ENCODE measurements at regions not wholly inside any gene's neighbourhood (a gene's known extent, or its start where the extent isn't known, plus 50 kb on each side); places are given as distances from the start of the nearest gene placed in this dataset.

DNA sequence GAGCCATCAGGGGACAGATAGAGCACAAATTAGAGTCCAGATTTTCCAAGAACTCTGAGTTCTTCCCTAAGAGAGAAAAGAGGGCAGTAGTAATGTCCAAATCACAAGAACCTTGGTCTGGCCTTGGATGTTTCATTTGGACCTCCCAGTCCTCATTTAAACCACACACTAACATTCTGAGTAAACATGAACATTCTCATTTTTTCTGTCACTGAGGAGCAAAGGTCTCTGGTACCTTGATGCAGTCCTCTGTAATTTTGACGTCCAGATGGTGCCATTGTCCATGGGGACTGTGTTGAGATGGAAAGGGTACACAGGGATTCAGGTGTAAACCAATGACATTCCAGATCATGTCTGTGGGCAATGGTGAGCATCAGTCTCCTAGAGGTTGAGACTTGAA, 225.4 kb upstream of the PHYHIPL start:
- Histone ChIP-seq H3K27ac (ENCODE audit: low read depth, low read length) (no peak overlapping the region), H3K27me3 (ENCODE audit: control insufficient read depth in 1 of 2, insufficient read depth in 2 of 2, low read length in 2 of 2) (no peaks in the 10 kb centered on the region), H3K9me3 (ENCODE audit: control insufficient read depth in 1 of 2, low read length in 2 of 2) (no peaks in the 10 kb centered on the region), H3K9ac (ENCODE audit: low read depth in 1 of 2, low read length in 2 of 2) (no peak overlapping the region), H3K36me3 (ENCODE audit: control insufficient read depth in 1 of 2, insufficient read depth in 2 of 2, low read length in 2 of 2) (no peaks in the 10 kb centered on the region), H3K4me3 (ENCODE audit: low read depth in 1 of 2, low read length in 2 of 2) (no peak overlapping the region), H3K4me1 (ENCODE audit: control insufficient read depth in 1 of 2, insufficient read depth in 2 of 2, low read length in 2 of 2) (peaks cover 0 to 7% of the 10 kb centered on the region in 2 donors)

GRCh38 chr10:58951746-58952145, 224.7 kb upstream of the PHYHIPL start:
- H3K4me3 ChIP-seq (ENCODE audit: low read depth in 1 of 2, low read length in 2 of 2), result no peak overlapping the region
- H3K27ac ChIP-seq (ENCODE audit: low read depth, low read length), result no peak overlapping the region
- H3K4me1 ChIP-seq (ENCODE audit: control insufficient read depth in 1 of 2, insufficient read depth in 2 of 2, low read length in 2 of 2), result peaks cover 0 to 7% of the 10 kb centered on the region in 2 donors
- H3K36me3 ChIP-seq (ENCODE audit: control insufficient read depth in 1 of 2, insufficient read depth in 2 of 2, low read length in 2 of 2), result no peaks in the 10 kb centered on the region
- H3K9ac ChIP-seq (ENCODE audit: low read depth in 1 of 2, low read length in 2 of 2), result no peak overlapping the region
- no peaks in the 10 kb centered on the region for H3K27me3 ChIP-seq (ENCODE audit: control insufficient read depth in 1 of 2, insufficient read depth in 2 of 2, low read length in 2 of 2)
- H3K9me3 ChIP-seq (ENCODE audit: control insufficient read depth in 1 of 2, low read length in 2 of 2), result no peaks in the 10 kb centered on the region

DNA sequence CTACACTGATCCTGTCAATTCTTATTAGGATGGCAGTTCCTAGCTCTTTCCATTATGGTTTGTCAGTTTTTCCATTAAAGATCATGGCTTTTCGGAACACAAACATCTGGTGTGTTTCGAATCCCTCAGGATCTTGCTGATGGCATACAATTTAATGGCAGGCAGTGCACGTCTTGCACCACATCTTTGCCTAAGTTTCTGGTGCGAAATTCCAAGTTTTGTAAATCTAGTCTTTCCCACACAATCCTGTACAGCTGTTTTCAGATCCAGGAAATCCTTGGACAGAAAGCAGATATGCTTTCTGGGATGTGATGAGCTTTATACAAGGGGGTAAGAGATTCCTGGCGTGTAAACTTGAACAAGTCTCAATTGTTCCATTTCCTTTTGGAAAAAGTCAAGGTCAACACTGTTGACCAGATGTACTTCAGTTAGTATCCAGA, 224.3 kb upstream of the PHYHIPL start:
- Histone ChIP-seq H3K9me3 (ENCODE audit: control insufficient read depth in 1 of 2, low read length in 2 of 2) (no peaks in the 10 kb centered on the region), H3K4me3 (ENCODE audit: low read depth in 1 of 2, low read length in 2 of 2) (no peak overlapping the region), H3K27me3 (ENCODE audit: control insufficient read depth in 1 of 2, insufficient read depth in 2 of 2, low read length in 2 of 2) (no peaks in the 10 kb centered on the region), H3K4me1 (ENCODE audit: control insufficient read depth in 1 of 2, insufficient read depth in 2 of 2, low read length in 2 of 2) (peaks cover 0 to 7% of the 10 kb centered on the region in 2 donors), H3K36me3 (ENCODE audit: control insufficient read depth in 1 of 2, insufficient read depth in 2 of 2, low read length in 2 of 2) (no peaks in the 10 kb centered on the region), H3K9ac (ENCODE audit: low read depth in 1 of 2, low read length in 2 of 2) (no peak overlapping the region), H3K27ac (ENCODE audit: low read depth, low read length) (no peak overlapping the region)

DNA sequence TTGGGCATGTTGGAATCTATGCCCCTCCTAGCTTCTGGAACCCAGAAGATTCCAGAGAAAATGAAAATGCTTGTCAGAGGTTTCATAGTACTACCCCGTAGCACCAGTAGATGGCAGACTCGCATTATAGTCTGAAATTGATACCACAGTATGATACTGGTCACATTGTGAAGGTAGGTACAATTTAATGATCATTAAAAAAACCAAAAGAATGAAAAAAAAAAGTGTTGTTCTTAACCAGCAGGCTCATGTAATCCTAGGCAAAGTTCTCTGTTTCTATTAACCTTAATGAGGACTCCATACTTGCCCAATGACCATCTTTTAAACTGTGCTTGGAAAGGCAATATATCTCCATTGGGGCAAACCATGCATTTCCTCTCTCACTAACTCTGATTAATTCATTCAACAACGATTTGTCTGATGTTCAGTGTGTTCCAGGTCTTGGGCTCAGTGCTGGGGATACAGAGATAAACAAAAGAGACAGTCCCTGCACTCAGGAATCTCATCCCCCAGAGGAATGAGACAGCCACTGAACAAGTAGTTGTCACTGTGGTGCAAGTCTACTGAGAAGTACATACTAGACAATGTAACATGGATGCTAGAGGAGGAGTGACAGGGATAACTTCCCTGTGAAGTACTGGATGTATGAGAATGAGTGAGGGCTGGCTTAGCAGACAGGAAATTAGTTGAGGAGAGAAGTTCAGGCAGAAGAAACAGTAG, 223.5 kb upstream of the PHYHIPL start:
- no peak overlapping the region for H3K4me3 ChIP-seq (ENCODE audit: low read depth in 1 of 2, low read length in 2 of 2)
- no peaks in the 10 kb centered on the region for H3K27me3 ChIP-seq (ENCODE audit: control insufficient read depth in 1 of 2, insufficient read depth in 2 of 2, low read length in 2 of 2)
- no peak overlapping the region for H3K9ac ChIP-seq (ENCODE audit: low read depth in 1 of 2, low read length in 2 of 2)
- no peaks in the 10 kb centered on the region for H3K36me3 ChIP-seq (ENCODE audit: control insufficient read depth in 1 of 2, insufficient read depth in 2 of 2, low read length in 2 of 2)
- no peaks in the 10 kb centered on the region for H3K9me3 ChIP-seq (ENCODE audit: control insufficient read depth in 1 of 2, low read length in 2 of 2)
- H3K4me1 ChIP-seq (ENCODE audit: control insufficient read depth in 1 of 2, insufficient read depth in 2 of 2, low read length in 2 of 2), result peaks cover 0 to 7% of the 10 kb centered on the region in 2 donors
- no peak overlapping the region for H3K27ac ChIP-seq (ENCODE audit: low read depth, low read length)

- Histone ChIP-seq H3K4me1 (ENCODE audit: control insufficient read depth in 1 of 2, insufficient read depth in 2 of 2, low read length in 2 of 2) (peaks cover 0 to 11% of the 10 kb centered on the region in 2 donors), H3K9ac (ENCODE audit: low read depth in 1 of 2, low read length in 2 of 2) (no peak overlapping the region), H3K27ac (ENCODE audit: low read depth, low read length) (no peak overlapping the region), H3K36me3 (ENCODE audit: control insufficient read depth in 1 of 2, insufficient read depth in 2 of 2, low read length in 2 of 2) (no peaks in the 10 kb centered on the region), H3K9me3 (ENCODE audit: control insufficient read depth in 1 of 2, low read length in 2 of 2) (no peaks in the 10 kb centered on the region), H3K27me3 (ENCODE audit: control insufficient read depth in 1 of 2, insufficient read depth in 2 of 2, low read length in 2 of 2) (no peaks in the 10 kb centered on the region), H3K4me3 (ENCODE audit: low read depth in 1 of 2, low read length in 2 of 2) (no peak overlapping the region)
Observed at GRCh38 chr10:58954178-58954577, 222.3 kb upstream of the PHYHIPL start.

DNA sequence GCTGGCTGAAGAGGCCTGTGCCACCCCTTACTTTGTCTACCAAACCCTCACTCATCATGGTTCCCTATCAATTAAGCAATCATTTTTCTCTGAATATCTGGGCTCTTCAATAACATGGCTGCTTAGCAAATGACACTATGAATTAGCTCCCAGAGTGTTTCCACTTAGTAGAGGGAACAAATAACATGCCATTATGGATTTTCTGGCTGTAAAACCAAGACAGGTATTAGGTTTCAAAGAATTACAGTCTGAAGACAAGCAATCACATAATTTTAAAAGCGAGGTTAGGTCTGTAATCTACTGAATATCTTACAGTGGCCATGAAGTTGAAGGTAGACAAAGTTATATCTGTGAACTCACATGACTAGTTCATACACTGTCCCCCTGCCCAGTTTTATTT, 220.8 kb upstream of the PHYHIPL start:
- Histone ChIP-seq H3K27me3 (ENCODE audit: control insufficient read depth in 1 of 2, insufficient read depth in 2 of 2, low read length in 2 of 2) (no peaks in the 10 kb centered on the region), H3K9ac (ENCODE audit: low read depth in 1 of 2, low read length in 2 of 2) (no peak overlapping the region), H3K4me1 (ENCODE audit: control insufficient read depth in 1 of 2, insufficient read depth in 2 of 2, low read length in 2 of 2) (peaks cover 0 to 11% of the 10 kb centered on the region in 2 donors), H3K27ac (ENCODE audit: low read depth, low read length) (no peak overlapping the region), H3K4me3 (ENCODE audit: low read depth in 1 of 2, low read length in 2 of 2) (no peak overlapping the region), H3K36me3 (ENCODE audit: control insufficient read depth in 1 of 2, insufficient read depth in 2 of 2, low read length in 2 of 2) (no peaks in the 10 kb centered on the region), H3K9me3 (ENCODE audit: control insufficient read depth in 1 of 2, low read length in 2 of 2) (no peaks in the 10 kb centered on the region)

- Histone ChIP-seq H3K9me3 (ENCODE audit: control insufficient read depth in 1 of 2, low read length in 2 of 2) (no peaks in the 10 kb centered on the region), H3K36me3 (ENCODE audit: control insufficient read depth in 1 of 2, insufficient read depth in 2 of 2, low read length in 2 of 2) (no peaks in the 10 kb centered on the region), H3K27ac (ENCODE audit: low read depth, low read length) (no peak overlapping the region), H3K4me3 (ENCODE audit: low read depth in 1 of 2, low read length in 2 of 2) (no peak overlapping the region), H3K27me3 (ENCODE audit: control insufficient read depth in 1 of 2, insufficient read depth in 2 of 2, low read length in 2 of 2) (no peaks in the 10 kb centered on the region), H3K4me1 (ENCODE audit: control insufficient read depth in 1 of 2, insufficient read depth in 2 of 2, low read length in 2 of 2) (peaks cover 0 to 11% of the 10 kb centered on the region in 2 donors), H3K9ac (ENCODE audit: low read depth in 1 of 2, low read length in 2 of 2) (no peak overlapping the region)
Observed at GRCh38 chr10:58956926-58957325, 219.5 kb upstream of the PHYHIPL start.

- Histone ChIP-seq H3K9ac (ENCODE audit: low read depth in 1 of 2, low read length in 2 of 2) (no peak overlapping the region), H3K36me3 (ENCODE audit: control insufficient read depth in 1 of 2, insufficient read depth in 2 of 2, low read length in 2 of 2) (no peaks in the 10 kb centered on the region), H3K27me3 (ENCODE audit: control insufficient read depth in 1 of 2, insufficient read depth in 2 of 2, low read length in 2 of 2) (no peaks in the 10 kb centered on the region), H3K27ac (ENCODE audit: low read depth, low read length) (no peak overlapping the region), H3K4me1 (ENCODE audit: control insufficient read depth in 1 of 2, insufficient read depth in 2 of 2, low read length in 2 of 2) (peaks cover 0 to 9% of the 10 kb centered on the region in 2 donors), H3K4me3 (ENCODE audit: low read depth in 1 of 2, low read length in 2 of 2) (no peak overlapping the region), H3K9me3 (ENCODE audit: control insufficient read depth in 1 of 2, low read length in 2 of 2) (no peaks in the 10 kb centered on the region)
Observed at GRCh38 chr10:58957517-58957916, 218.9 kb upstream of the PHYHIPL start.

GRCh38 chr10:58963101-58963534, 213.3 kb upstream of the PHYHIPL start:
- H3K4me1 ChIP-seq (ENCODE audit: control insufficient read depth in 1 of 2, insufficient read depth in 2 of 2, low read length in 2 of 2), result peaks cover 6 to 9% of the 10 kb centered on the region in 2 donors
- no peaks in the 10 kb centered on the region for H3K27me3 ChIP-seq (ENCODE audit: control insufficient read depth in 1 of 2, insufficient read depth in 2 of 2, low read length in 2 of 2)
- H3K9me3 ChIP-seq (ENCODE audit: control insufficient read depth in 1 of 2, low read length in 2 of 2), result no peaks in the 10 kb centered on the region
- H3K36me3 ChIP-seq (ENCODE audit: control insufficient read depth in 1 of 2, insufficient read depth in 2 of 2, low read length in 2 of 2), result no peaks in the 10 kb centered on the region
- no peak overlapping the region for H3K4me3 ChIP-seq (ENCODE audit: low read depth in 1 of 2, low read length in 2 of 2)
- no peak overlapping the region for H3K9ac ChIP-seq (ENCODE audit: low read depth in 1 of 2, low read length in 2 of 2)
- no peak overlapping the region for H3K27ac ChIP-seq (ENCODE audit: low read depth, low read length)

DNA sequence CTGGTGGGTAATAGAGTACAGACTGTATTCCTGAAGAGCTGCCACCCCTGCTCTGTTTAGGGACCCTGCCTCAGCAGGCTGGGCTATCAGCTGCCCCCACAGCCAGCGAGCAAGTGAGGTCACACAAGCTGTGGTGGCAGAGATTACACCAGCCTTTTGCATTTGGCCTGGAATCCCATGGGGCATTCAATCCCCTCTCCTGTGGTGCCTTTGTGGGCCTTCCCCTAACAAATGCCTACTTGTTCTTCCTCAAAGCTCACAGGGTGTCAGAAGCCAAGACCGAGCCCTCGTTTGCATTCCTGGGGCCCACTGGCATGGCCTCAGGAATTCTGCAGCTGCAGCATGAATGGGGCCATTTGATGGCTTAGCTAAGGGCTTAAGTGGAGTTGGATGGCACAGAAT, 212.7 kb upstream of the PHYHIPL start:
- Histone ChIP-seq H3K4me3 (ENCODE audit: low read depth in 1 of 2, low read length in 2 of 2) (no peak overlapping the region), H3K9ac (ENCODE audit: low read depth in 1 of 2, low read length in 2 of 2) (no peak overlapping the region), H3K27ac (ENCODE audit: low read depth, low read length) (no peak overlapping the region), H3K4me1 (ENCODE audit: control insufficient read depth in 1 of 2, insufficient read depth in 2 of 2, low read length in 2 of 2) (peaks cover 6% of the 10 kb centered on the region in 2 donors), H3K36me3 (ENCODE audit: control insufficient read depth in 1 of 2, insufficient read depth in 2 of 2, low read length in 2 of 2) (no peaks in the 10 kb centered on the region), H3K27me3 (ENCODE audit: control insufficient read depth in 1 of 2, insufficient read depth in 2 of 2, low read length in 2 of 2) (peaks cover 0 to 2% of the 10 kb centered on the region in 2 donors), H3K9me3 (ENCODE audit: control insufficient read depth in 1 of 2, low read length in 2 of 2) (no peaks in the 10 kb centered on the region)

All from duodenal mucosa (tissue), 2 donors.